ENCODE measurements at regions not wholly inside any gene's neighbourhood (a gene's known extent, or its start where the extent isn't known, plus 50 kb on each side); places are given as distances from the start of the nearest gene placed in this dataset.

GRCh38 chr2:128531856-128532255 is 213.2 kb upstream of the HS6ST1 start:
- H3K9me3 ChIP-seq (replicated peaks; ENCODE audit: control insufficient read depth, insufficient read depth, low read length) = no peaks in the 10 kb centered on the region
- TF ChIP-seq MYC (IDR thresholded peaks at IDR 0.05; ENCODE audit: low read depth, low read length) = no peak
- TF ChIP-seq GATA2 (IDR thresholded peaks at IDR 0.05; ENCODE audit: insufficient read depth, insufficient read length, low read depth, low read length) = no peak
- no peak for TF ChIP-seq JUN (IDR thresholded peaks at IDR 0.05; ENCODE audit: borderline replicate concordance, insufficient read depth, insufficient read length, low read depth)
- TF ChIP-seq POLR2AphosphoS5 (IDR thresholded peaks at IDR 0.05; ENCODE audit: insufficient read depth, low read depth, low read length) = no peak
- TF ChIP-seq, protein P1, sequence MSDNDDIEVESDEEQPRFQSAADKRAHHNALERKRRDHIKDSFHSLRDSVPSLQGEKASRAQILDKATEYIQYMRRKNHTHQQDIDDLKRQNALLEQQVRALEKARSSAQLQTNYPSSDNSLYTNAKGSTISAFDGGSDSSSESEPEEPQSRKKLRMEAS (IDR thresholded peaks at IDR 0.05; ENCODE audit: insufficient read depth, insufficient read length) = no peak
- no peak for TF ChIP-seq CTCF (IDR thresholded peaks at IDR 0.05; ENCODE audit: extremely low read depth in 1 of 2, insufficient read depth in 1 of 2, low read depth in 1 of 2, low read length in 2 of 2)
- no peak for TF ChIP-seq EZH2 (IDR thresholded peaks at IDR 0.05; ENCODE audit: borderline replicate concordance, low read depth, low read length, severe bottlenecking)
- TF ChIP-seq FOS (IDR thresholded peaks at IDR 0.05; ENCODE audit: borderline replicate concordance, insufficient read depth, low read length) = no peak
- no peak for TF ChIP-seq POLR2A (IDR thresholded peaks at IDR 0.05; ENCODE audit: low read depth, low read length)
- H3K36me3 ChIP-seq (ENCODE audit: control insufficient read depth in 2 of 2, extremely low read depth in 1 of 2, insufficient read depth in 2 of 2, low read length in 2 of 2) = no peaks in the 10 kb centered on the region
- dilution Hi-C loops (cut with MboI; ENCODE audit: extremely low pct_ligation_motif_present, low sequenced_read_pairs) (no loop called here), intact Hi-C loops (cut with micrococcal nuclease) (loop anchor here (5.0 to 10.0 kb wide), 2 partner anchors 210 to 357 kb away; no protein-coding TSS in a partner anchor)
- no peak overlapping the region for H3K4me3 ChIP-seq (replicated peaks in 1 of 3; ENCODE audit: insufficient read depth in 1 of 3, low read depth in 1 of 3, low read length in 3 of 3)
- no TSS peak for BruUV-seq (replicated peaks)
- H3K79me2 ChIP-seq (ENCODE audit: control insufficient read depth, insufficient read depth, low read length) = no peaks in the 10 kb centered on the region
- DNase-seq (ENCODE audit: low read depth, low spot score) (peak; percentile 21), FAIRE-seq (no peak)
- H3K4me2 ChIP-seq (ENCODE audit: insufficient read depth, low read length) = no peak overlapping the region
- POLR2A ChIA-PET = no interaction called here
- no peaks in the 10 kb centered on the region for H4K20me1 ChIP-seq (replicated peaks; ENCODE audit: control insufficient read depth, extremely low read depth, insufficient read depth, low read length)
- no peaks in the 10 kb centered on the region for H3K9me1 ChIP-seq (replicated peaks; ENCODE audit: control insufficient read depth, extremely low read depth, insufficient read depth, low read length)
- H3K4me1 ChIP-seq (ENCODE audit: control insufficient read depth, extremely low read depth, insufficient read depth, low read length) = no peaks in the 10 kb centered on the region
- CTCF ChIA-PET = no interaction called here
- H2AFZ ChIP-seq (ENCODE audit: low read depth, low read length) = no peak overlapping the region
- H3K27me3 ChIP-seq (ENCODE audit: control insufficient read depth in 2 of 2, insufficient read depth in 2 of 2, low read length in 2 of 2) = no peaks in the 10 kb centered on the region
- H3K27ac ChIP-seq (ENCODE audit: insufficient read depth, low read depth, low read length) = no peak overlapping the region
- no peak overlapping the region for H3K9ac ChIP-seq (replicated peaks; ENCODE audit: extremely low read depth, insufficient read depth, low read length)
